ENCODE measurements at regions not wholly inside any gene's neighbourhood (a gene's known extent, or its start where the extent isn't known, plus 50 kb on each side); places are given as distances from the start of the nearest gene placed in this dataset.

- TF ChIP-seq MAFK (IDR thresholded peaks at IDR 0.05; ENCODE audit: low read depth, low read length): no peak
- no peak for TF ChIP-seq BHLHE40 (IDR thresholded peaks at IDR 0.05; ENCODE audit: low read depth, low read length)
- TF ChIP-seq NFE2L2 (IDR thresholded peaks at IDR 0.05; ENCODE audit: low read depth, low read length): no peak
- TF ChIP-seq SMC3 (IDR thresholded peaks at IDR 0.05; ENCODE audit: low read depth, low read length): no peak
- no peak overlapping the region for H3K23ac ChIP-seq (ENCODE audit: low read depth, low read length)
- WGBS, 2 experiments (ENCODE audit: extremely low coverage in 2 of 2, insufficient read length in 1 of 2): no CpG with 5 or more reads among the region's 1 CpG
- H3K9me1 ChIP-seq (ENCODE audit: insufficient read depth, low read length): no peaks in the 10 kb centered on the region
- no peak overlapping the region for H3K4ac ChIP-seq (ENCODE audit: low read depth, low read length)
- no peak overlapping the region for H2BK15ac ChIP-seq (ENCODE audit: low read depth, low read length)
- H2AK5ac ChIP-seq (ENCODE audit: low read depth, low read length): no peak overlapping the region
- no peak overlapping the region for H3K27ac ChIP-seq (ENCODE audit: insufficient read depth, low read length)
- H3K4me2 ChIP-seq (ENCODE audit: low read depth, low read length): no peak overlapping the region
- no peak overlapping the region for H3K4me3 ChIP-seq (ENCODE audit: insufficient read depth, low read depth, low read length)
- DNase-seq (no peak), ATAC-seq (ENCODE audit: low read depth) (no peak)
- BruUV-seq (replicated peaks): no TSS peak
- H3K4me1 ChIP-seq (ENCODE audit: control insufficient read depth, insufficient read depth, low read length): peaks cover 3% of the 10 kb centered on the region
- H2BK20ac ChIP-seq (ENCODE audit: low read depth, low read length): no peak overlapping the region
- H3K36me3 ChIP-seq (ENCODE audit: control insufficient read depth, insufficient read depth, low read length): no peaks in the 10 kb centered on the region
- H3K27me3 ChIP-seq (ENCODE audit: control insufficient read depth, insufficient read depth, low read length): no peaks in the 10 kb centered on the region; the same call in 1 of the 2 replicates
- no peaks in the 10 kb centered on the region for H3K79me1 ChIP-seq (ENCODE audit: low read depth in 1 of 2, low read length in 2 of 2)
- H3K18ac ChIP-seq (ENCODE audit: low read depth, low read length): no peak overlapping the region
- dilution Hi-C loops (cut with HindIII; ENCODE audit: low sequenced_read_pairs, unreplicated experiment): no loop called here
- H4K20me1 ChIP-seq (ENCODE audit: insufficient read depth, low read length): no peaks in the 10 kb centered on the region
- no peak overlapping the region for H3K56ac ChIP-seq (ENCODE audit: extremely low read depth, insufficient read depth, low read length)
- H2BK120ac ChIP-seq (ENCODE audit: low read depth, low read length): no peak overlapping the region
- H3K9ac ChIP-seq (ENCODE audit: low read depth, low read length): no peak overlapping the region
- H4K8ac ChIP-seq (ENCODE audit: low read depth in 2 of 2, low read length in 2 of 2): no peak overlapping the region
- in situ Hi-C loops (cut with MboI; ENCODE audit: low sequenced_read_pairs): no loop called here
- no peaks in the 10 kb centered on the region for H3K9me3 ChIP-seq (ENCODE audit: control insufficient read depth, insufficient read depth, low read length)
- no peak overlapping the region for H2AK9ac ChIP-seq (replicated peaks; ENCODE audit: low read depth, low read length, poor library complexity)
- no peak overlapping the region for H4K91ac ChIP-seq (ENCODE audit: insufficient read depth, low read depth, low read length)
- intact Hi-C loops (cut with micrococcal nuclease): no loop called here
- ChIA-PET POLR2A (ENCODE audit: unreplicated experiment) (no interaction called here), CTCF (interaction anchor here (0.6 kb wide), 1 partner anchor 101 kb away, joined by 5 read pairs; no protein-coding TSS in a partner anchor)
- no peak overlapping the region for H2AFZ ChIP-seq (replicated peaks; ENCODE audit: low read length, poor library complexity)
- H2BK5ac ChIP-seq (ENCODE audit: low read depth, low read length, poor library complexity, severe bottlenecking): no peak overlapping the region
- H4K5ac ChIP-seq (ENCODE audit: low read depth, low read length): no peak overlapping the region
- no peak overlapping the region for H3K14ac ChIP-seq (replicated peaks; ENCODE audit: low read depth, low read length)
Measured at GRCh38 chr12:18850752-18851151, 112.8 kb downstream of the CAPZA3 start.

Measured in IMR-90 (cell line).